NB4 (cell line): ENCODE measurements at regions not wholly inside any gene's neighbourhood (a gene's known extent, or its start where the extent isn't known, plus 50 kb on each side); places are given as distances from the start of the nearest gene placed in this dataset.

Source experiments
- MYC ChIP-seq: IDR thresholded peaks from 2 replicates; pipeline ENCODE4 v1.6.1; 2011; ENCODE audit warnings: low read depth, low read length
- POLR2A ChIP-seq: IDR thresholded peaks from 2 replicates; pipeline ENCODE4 v1.6.1; 2011; ENCODE audit warnings: mild to moderate bottlenecking; ENCODE audit not compliant: insufficient read length; ENCODE audit errors: extremely low read depth
- TF ChIP-seq, protein P1 (sequence below): IDR thresholded peaks from one replicate; pipeline ENCODE4 v1.5.1; 2012; ENCODE audit warnings: low read depth, low read length
- TF ChIP-seq, protein P2 (sequence below): IDR thresholded peaks from 2 replicates; pipeline ENCODE4 v1.6.1; 2011; ENCODE audit warnings: low read depth, low read length

DNA sequence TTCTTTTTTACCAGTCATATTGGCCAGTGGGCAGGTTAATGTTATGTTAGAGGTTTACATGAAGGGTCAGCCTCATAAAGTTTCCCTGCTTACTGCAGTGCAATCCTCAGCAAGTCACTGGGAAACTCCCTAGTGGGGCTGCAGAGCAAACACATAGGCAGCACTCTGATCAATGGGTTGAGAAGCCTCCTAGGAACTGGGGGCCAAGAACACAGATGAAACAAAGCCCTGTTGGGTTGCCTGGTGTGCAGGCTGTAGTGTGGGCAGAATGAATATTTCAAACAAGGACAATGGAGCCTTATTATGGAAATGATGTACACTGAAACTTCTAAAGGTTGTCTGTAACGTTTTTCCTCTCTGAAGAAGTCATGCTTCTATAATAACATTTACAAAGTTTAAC is 431.6 kb upstream of the PTBP2 start:
- TF ChIP-seq POLR2A, result no peak
- TF ChIP-seq, protein P1, sequence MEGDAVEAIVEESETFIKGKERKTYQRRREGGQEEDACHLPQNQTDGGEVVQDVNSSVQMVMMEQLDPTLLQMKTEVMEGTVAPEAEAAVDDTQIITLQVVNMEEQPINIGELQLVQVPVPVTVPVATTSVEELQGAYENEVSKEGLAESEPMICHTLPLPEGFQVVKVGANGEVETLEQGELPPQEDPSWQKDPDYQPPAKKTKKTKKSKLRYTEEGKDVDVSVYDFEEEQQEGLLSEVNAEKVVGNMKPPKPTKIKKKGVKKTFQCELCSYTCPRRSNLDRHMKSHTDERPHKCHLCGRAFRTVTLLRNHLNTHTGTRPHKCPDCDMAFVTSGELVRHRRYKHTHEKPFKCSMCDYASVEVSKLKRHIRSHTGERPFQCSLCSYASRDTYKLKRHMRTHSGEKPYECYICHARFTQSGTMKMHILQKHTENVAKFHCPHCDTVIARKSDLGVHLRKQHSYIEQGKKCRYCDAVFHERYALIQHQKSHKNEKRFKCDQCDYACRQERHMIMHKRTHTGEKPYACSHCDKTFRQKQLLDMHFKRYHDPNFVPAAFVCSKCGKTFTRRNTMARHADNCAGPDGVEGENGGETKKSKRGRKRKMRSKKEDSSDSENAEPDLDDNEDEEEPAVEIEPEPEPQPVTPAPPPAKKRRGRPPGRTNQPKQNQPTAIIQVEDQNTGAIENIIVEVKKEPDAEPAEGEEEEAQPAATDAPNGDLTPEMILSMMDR, result no peak
- TF ChIP-seq, protein P2, sequence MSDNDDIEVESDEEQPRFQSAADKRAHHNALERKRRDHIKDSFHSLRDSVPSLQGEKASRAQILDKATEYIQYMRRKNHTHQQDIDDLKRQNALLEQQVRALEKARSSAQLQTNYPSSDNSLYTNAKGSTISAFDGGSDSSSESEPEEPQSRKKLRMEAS, result no peak
- TF ChIP-seq MYC, result no peak
